Keratinocyte (primary cell): ENCODE measurements at regions not wholly inside any gene's neighbourhood (a gene's known extent, or its start where the extent isn't known, plus 50 kb on each side); places are given as distances from the start of the nearest gene placed in this dataset.

ENCODE experiments used
- DNase-seq: peaks from one replicate; pipeline ENCODE4 v3.0.0-alpha.2; 2011; ENCODE audit warnings: low read depth, missing footprints, low spot score
- FAIRE-seq: peaks from 2 replicates; lab custom pipeline; 2011; peaks lifted over from hg19 to GRCh38; lab: Jason Lieb, UNC
- H2AFZ ChIP-seq: 2 replicates; pipeline ENCODE4 v1.6.0; 2012; ENCODE audit warnings: low read length, control low read depth, inconsistent platforms; ENCODE audit not compliant: control insufficient read depth
- H3K27ac ChIP-seq: 2 replicates; pipeline ENCODE4 v1.5.1; 2011; ENCODE audit warnings: low read length; ENCODE audit not compliant: control insufficient read depth, insufficient read depth
- H3K27me3 ChIP-seq: 3 replicates; pipeline ENCODE4 v1.6.0; 2011; ENCODE audit warnings: low read length; ENCODE audit not compliant: control insufficient read depth, insufficient read depth; ENCODE audit errors: extremely low read depth
- H3K36me3 ChIP-seq, 2 experiments: 2 replicates in 1 of 2; 3 replicates in 1 of 2; pipeline ENCODE4 v1.5.1; 2011; ENCODE audit warnings: low read length in 2 of 2, mild to moderate bottlenecking in 1 of 2; ENCODE audit not compliant: control insufficient read depth in 2 of 2, insufficient read depth in 2 of 2; ENCODE audit errors: extremely low read depth in 1 of 2
- H3K4me1 ChIP-seq: 3 replicates; pipeline ENCODE4 v1.5.1; 2011; ENCODE audit warnings: low read length; ENCODE audit not compliant: control insufficient read depth, insufficient read depth; ENCODE audit errors: extremely low read depth
- H3K4me2 ChIP-seq: 3 replicates; pipeline ENCODE4 v1.6.0; 2011; ENCODE audit warnings: low read depth, low read length; ENCODE audit not compliant: control insufficient read depth, insufficient read depth; ENCODE audit errors: extremely low read depth
- H3K4me3 ChIP-seq, 3 experiments: fragments of 200-600 bp in 1 of 3; sonication (generic) in 1 of 3; 2 replicates in 2 of 3; 3 replicates in 1 of 3; pipeline ENCODE4 v1.5.1; 2011 to 2016; ENCODE audit warnings: low read length in 3 of 3, mild to moderate bottlenecking in 3 of 3, control low read depth in 2 of 3, inconsistent platforms in 1 of 3, low read depth in 1 of 3, mixed read lengths in 1 of 3, mixed run types in 1 of 3, moderate library complexity in 1 of 3; ENCODE audit not compliant: control insufficient read depth in 2 of 3, insufficient read depth in 2 of 3; ENCODE audit errors: extremely low read depth in 1 of 3
- H3K79me2 ChIP-seq: 2 replicates; pipeline ENCODE4 v1.6.0; 2012; ENCODE audit warnings: low read length; ENCODE audit not compliant: control insufficient read depth, insufficient read depth
- H3K9ac ChIP-seq: 3 replicates; pipeline ENCODE4 v1.6.0; 2011; ENCODE audit warnings: low read length; ENCODE audit not compliant: control insufficient read depth, insufficient read depth; ENCODE audit errors: extremely low read depth
- H3K9me1 ChIP-seq: 3 replicates; pipeline ENCODE4 v1.6.0; 2011; ENCODE audit warnings: low read length; ENCODE audit not compliant: control insufficient read depth, insufficient read depth; ENCODE audit errors: extremely low read depth
- H3K9me3 ChIP-seq: 2 replicates; pipeline ENCODE4 v1.5.1; 2012; ENCODE audit warnings: low read depth, low read length; ENCODE audit not compliant: control insufficient read depth
- H4K20me1 ChIP-seq: 3 replicates; pipeline ENCODE4 v1.6.0; 2011; ENCODE audit warnings: low read length; ENCODE audit not compliant: control insufficient read depth, insufficient read depth; ENCODE audit errors: extremely low read depth
- EZH2 ChIP-seq: IDR thresholded peaks from one replicate; pipeline ENCODE4 v1.6.1; 2012; ENCODE audit warnings: inconsistent platforms, mild to moderate bottlenecking, low read length, moderate library complexity
- dilution Hi-C: fragments of 300-500 bp; cut with MboI; formaldehyde crosslinking; loops from one replicate; pipeline ENCODE4 v1.7.0; 2020; ENCODE audit warnings: low sequenced_read_pairs; ENCODE audit not compliant: extremely low pct_ligation_motif_present
- TF ChIP-seq, protein P1 (sequence below), 3 experiments: IDR thresholded peaks in 1 of 3; conservative IDR thresholded peaks in 1 of 3; optimal IDR thresholded peaks in 1 of 3; 2 replicates in 2 of 3; 3 replicates in 1 of 3; pipeline versions ENCODE3 to v1.5.1; 2011; ENCODE audit warnings: low read length in 3 of 3, mild to moderate bottlenecking in 3 of 3, moderate library complexity in 2 of 3, control low read depth in 1 of 3, inconsistent platforms in 1 of 3; ENCODE audit not compliant: insufficient read depth in 2 of 3; ENCODE audit errors: extremely low read depth in 1 of 3

DNA sequence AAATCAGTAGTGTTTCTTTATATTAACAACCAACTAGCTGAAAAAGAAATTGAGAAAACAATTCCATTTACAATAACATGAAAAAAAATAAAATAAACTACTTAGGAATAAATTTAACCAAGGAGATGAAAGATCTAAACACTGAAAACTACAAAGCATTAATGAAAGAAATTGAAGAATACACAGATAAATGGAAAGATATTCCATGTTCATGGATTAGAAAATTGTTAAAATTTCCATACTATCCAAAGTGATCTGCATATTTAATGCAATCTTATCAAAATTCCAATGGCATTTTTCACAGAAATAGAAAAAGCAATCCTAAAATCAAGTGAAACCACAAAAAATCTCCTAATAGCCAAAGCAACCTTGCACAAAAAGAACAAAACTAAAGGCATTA is 320.2 kb upstream of the GRAMD2B start:
- DNase-seq: no peak
- Histone ChIP-seq H2AFZ (no peak overlapping the region), H3K27ac (no peak overlapping the region), H3K4me1 (peaks cover 15% of the 10 kb centered on the region), H4K20me1 (no peaks in the 10 kb centered on the region), H3K27me3 (no peaks in the 10 kb centered on the region), H3K36me3 (no peaks in the 10 kb centered on the region), H3K9ac (no peak overlapping the region), H3K4me3 (no peak overlapping the region), H3K79me2 (no peaks in the 10 kb centered on the region), H3K9me1 (no peaks in the 10 kb centered on the region), H3K9me3 (no peaks in the 10 kb centered on the region), H3K4me2 (no peak overlapping the region)
- dilution Hi-C loops: no loop called here
- no peak for FAIRE-seq
- no peak for TF ChIP-seq EZH2
- TF ChIP-seq, protein P1, sequence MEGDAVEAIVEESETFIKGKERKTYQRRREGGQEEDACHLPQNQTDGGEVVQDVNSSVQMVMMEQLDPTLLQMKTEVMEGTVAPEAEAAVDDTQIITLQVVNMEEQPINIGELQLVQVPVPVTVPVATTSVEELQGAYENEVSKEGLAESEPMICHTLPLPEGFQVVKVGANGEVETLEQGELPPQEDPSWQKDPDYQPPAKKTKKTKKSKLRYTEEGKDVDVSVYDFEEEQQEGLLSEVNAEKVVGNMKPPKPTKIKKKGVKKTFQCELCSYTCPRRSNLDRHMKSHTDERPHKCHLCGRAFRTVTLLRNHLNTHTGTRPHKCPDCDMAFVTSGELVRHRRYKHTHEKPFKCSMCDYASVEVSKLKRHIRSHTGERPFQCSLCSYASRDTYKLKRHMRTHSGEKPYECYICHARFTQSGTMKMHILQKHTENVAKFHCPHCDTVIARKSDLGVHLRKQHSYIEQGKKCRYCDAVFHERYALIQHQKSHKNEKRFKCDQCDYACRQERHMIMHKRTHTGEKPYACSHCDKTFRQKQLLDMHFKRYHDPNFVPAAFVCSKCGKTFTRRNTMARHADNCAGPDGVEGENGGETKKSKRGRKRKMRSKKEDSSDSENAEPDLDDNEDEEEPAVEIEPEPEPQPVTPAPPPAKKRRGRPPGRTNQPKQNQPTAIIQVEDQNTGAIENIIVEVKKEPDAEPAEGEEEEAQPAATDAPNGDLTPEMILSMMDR (optimal IDR thresholded peaks at IDR 0.05 in 1 of 3, IDR thresholded peaks at IDR 0.05 in 1 of 3, conservative IDR thresholded peaks at IDR 0.05 in 1 of 3; ENCODE audit: extremely low read depth in 1 of 3, insufficient read depth in 2 of 3, low read length in 3 of 3): no peak

DNA sequence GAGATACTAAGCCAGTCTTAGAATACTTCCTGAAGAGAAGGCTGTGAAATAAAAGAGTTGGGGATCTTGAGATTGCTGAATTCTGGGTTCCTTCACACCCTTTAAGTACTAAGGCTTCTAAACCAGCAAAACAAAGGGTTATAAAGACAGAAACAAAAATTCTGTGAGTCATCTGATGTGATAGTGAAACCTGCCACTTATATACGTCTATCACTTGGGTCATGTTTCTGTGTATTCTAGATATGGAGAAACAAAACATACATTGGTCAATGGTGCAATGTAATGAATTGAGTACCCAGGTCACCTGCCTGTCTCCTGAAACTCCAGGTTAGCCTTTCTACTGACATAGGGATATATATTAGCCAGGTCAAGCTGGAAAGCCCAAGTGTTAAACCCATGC is 319.3 kb upstream of the GRAMD2B start:
- Histone ChIP-seq H3K27me3 (no peaks in the 10 kb centered on the region), H3K36me3 (no peaks in the 10 kb centered on the region), H3K27ac (no peak overlapping the region), H3K79me2 (no peaks in the 10 kb centered on the region), H3K9me3 (no peaks in the 10 kb centered on the region), H4K20me1 (no peaks in the 10 kb centered on the region), H2AFZ (no peak overlapping the region), H3K4me3 (no peak overlapping the region), H3K4me1 (peaks cover 19% of the 10 kb centered on the region), H3K4me2 (no peak overlapping the region), H3K9me1 (no peaks in the 10 kb centered on the region), H3K9ac (no peak overlapping the region)
- DNase-seq (no peak), FAIRE-seq (no peak)
- TF ChIP-seq, protein P1 (optimal IDR thresholded peaks at IDR 0.05 in 1 of 3, IDR thresholded peaks at IDR 0.05 in 1 of 3, conservative IDR thresholded peaks at IDR 0.05 in 1 of 3; ENCODE audit: extremely low read depth in 1 of 3, insufficient read depth in 2 of 3, low read length in 3 of 3): no peak
- TF ChIP-seq EZH2: no peak
- dilution Hi-C loops: no loop called here
